RWPE2 (cell line): ENCODE measurements at regions not wholly inside any gene's neighbourhood (a gene's known extent, or its start where the extent isn't known, plus 50 kb on each side); places are given as distances from the start of the nearest gene placed in this dataset.

ENCODE experiments used
- ATAC-seq: fragments of 200-7000 bp; cut with Tn5 transposase; 3 replicates; pipeline ENCODE4 v1.9.1; 2021; ENCODE audit warnings: low read depth
- DNase-seq: peaks from one replicate; pipeline ENCODE4 v3.0.0-alpha.2; 2020; ENCODE audit warnings: low spot score
- H3K27ac ChIP-seq: fragments of 450-650 bp; 2 replicates; pipeline ENCODE4 v1.5.1; 2017; ENCODE audit warnings: mild to moderate bottlenecking; ENCODE audit not compliant: poor library complexity, severe bottlenecking
- H3K27me3 ChIP-seq: fragments of 250-450 bp; sonication (Bioruptor Pico); 2 replicates; pipeline ENCODE4 v1.5.1; 2021; ENCODE audit warnings: mild to moderate bottlenecking, moderate library complexity; ENCODE audit not compliant: insufficient read depth, poor library complexity, severe bottlenecking
- H3K36me3 ChIP-seq: fragments of 250-450 bp; sonication (Bioruptor Pico); 2 replicates; pipeline ENCODE4 v1.5.1; 2020; ENCODE audit warnings: low read depth, mild to moderate bottlenecking, moderate library complexity
- H3K4me1 ChIP-seq: fragments of 250-450 bp; sonication (Bioruptor Pico); 2 replicates; pipeline ENCODE4 v1.5.1; 2021; ENCODE audit warnings: mild to moderate bottlenecking, moderate library complexity; ENCODE audit not compliant: insufficient read depth, poor library complexity, severe bottlenecking
- H3K4me3 ChIP-seq: fragments of 250-450 bp; sonication (Bioruptor Pico); 2 replicates; pipeline ENCODE4 v1.5.1; 2021; ENCODE audit warnings: mild to moderate bottlenecking, moderate library complexity; ENCODE audit not compliant: severe bottlenecking
- H3K9me3 ChIP-seq: fragments of 250-450 bp; sonication (Bioruptor Pico); 2 replicates; pipeline ENCODE4 v1.5.1; 2021; ENCODE audit warnings: mild to moderate bottlenecking, moderate library complexity; ENCODE audit not compliant: severe bottlenecking
- CTCF ChIP-seq: fragments of 450-650 bp; IDR thresholded peaks from one replicate; pipeline ENCODE4 v1.5.1; 2017; ENCODE audit warnings: mild to moderate bottlenecking, moderate library complexity; ENCODE audit not compliant: poor library complexity, severe bottlenecking

DNA sequence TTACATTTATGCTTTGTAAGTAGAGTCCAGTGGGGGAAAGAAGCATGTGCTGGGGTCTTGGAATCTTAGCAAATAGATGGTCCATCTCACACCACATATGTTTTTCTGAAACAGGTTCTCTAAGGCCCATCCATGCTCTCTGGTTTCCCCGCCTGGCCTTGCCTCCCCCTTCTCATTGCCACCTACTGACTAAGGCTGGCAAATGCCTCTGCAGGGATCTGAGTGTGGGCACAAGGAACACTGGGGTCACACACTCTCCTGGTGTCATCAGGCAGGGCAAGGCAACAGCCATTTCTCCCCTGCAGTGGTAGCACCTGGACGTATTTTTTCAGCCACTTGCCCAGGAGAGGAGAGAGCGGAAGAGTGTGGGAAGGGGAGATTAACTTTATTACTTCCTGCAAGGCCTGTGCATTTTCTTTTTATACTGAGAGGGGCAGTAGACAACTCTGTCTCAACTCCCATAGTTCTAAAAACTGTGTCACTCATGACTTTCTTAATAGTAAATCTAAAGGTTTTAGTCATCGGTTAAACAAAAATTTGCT lies 804.2 kb upstream of the NECTIN3 start:
- H3K27me3 ChIP-seq, result no peaks in the 10 kb centered on the region
- no peaks in the 10 kb centered on the region for H3K36me3 ChIP-seq
- no peak for ATAC-seq
- no peak for TF ChIP-seq CTCF
- no peak overlapping the region for H3K27ac ChIP-seq
- H3K4me1 ChIP-seq, result no peaks in the 10 kb centered on the region
- H3K9me3 ChIP-seq, result no peaks in the 10 kb centered on the region
- no peak overlapping the region for H3K4me3 ChIP-seq
- no peak for DNase-seq

- Histone ChIP-seq H3K4me1 (no peaks in the 10 kb centered on the region), H3K27ac (no peak overlapping the region), H3K27me3 (no peaks in the 10 kb centered on the region), H3K4me3 (no peak overlapping the region), H3K36me3 (no peaks in the 10 kb centered on the region), H3K9me3 (no peaks in the 10 kb centered on the region)
- no peak for ATAC-seq
- TF ChIP-seq CTCF, result no peak
- DNase-seq, result no peak
Observed at GRCh38 chr3:110272525-110272924, 799.1 kb upstream of the NECTIN3 start.

GRCh38 chr3:110291886-110292501 lies 779.6 kb upstream of the NECTIN3 start:
- DNase-seq, result no peak
- no peak overlapping the region for H3K27ac ChIP-seq
- no peaks in the 10 kb centered on the region for H3K9me3 ChIP-seq
- no peak for TF ChIP-seq CTCF
- ATAC-seq, result no peak
- H3K4me1 ChIP-seq, result no peaks in the 10 kb centered on the region
- H3K4me3 ChIP-seq, result no peak overlapping the region
- no peaks in the 10 kb centered on the region for H3K36me3 ChIP-seq
- no peaks in the 10 kb centered on the region for H3K27me3 ChIP-seq

- Histone ChIP-seq H3K27me3 (no peaks in the 10 kb centered on the region), H3K36me3 (no peaks in the 10 kb centered on the region), H3K4me1 (no peaks in the 10 kb centered on the region), H3K4me3 (no peak overlapping the region), H3K9me3 (no peaks in the 10 kb centered on the region), H3K27ac (no peak overlapping the region)
- DNase-seq (no peak), ATAC-seq (no peak; the same call in 2 of the 3 replicates)
- TF ChIP-seq CTCF, result no peak
Observed at GRCh38 chr3:110293660-110294059, 778.0 kb upstream of the NECTIN3 start.

GRCh38 chr3:110296885-110297284 lies 774.7 kb upstream of the NECTIN3 start:
- ATAC-seq (no peak), DNase-seq (no peak)
- H3K27me3 ChIP-seq, result no peaks in the 10 kb centered on the region
- no peaks in the 10 kb centered on the region for H3K9me3 ChIP-seq
- no peak overlapping the region for H3K4me3 ChIP-seq
- H3K36me3 ChIP-seq, result no peaks in the 10 kb centered on the region
- H3K27ac ChIP-seq, result no peak overlapping the region
- no peak for TF ChIP-seq CTCF
- H3K4me1 ChIP-seq, result no peaks in the 10 kb centered on the region
